ENCODE measurements at regions not wholly inside any gene's neighbourhood (a gene's known extent, or its start where the extent isn't known, plus 50 kb on each side); places are given as distances from the start of the nearest gene placed in this dataset.

DNA sequence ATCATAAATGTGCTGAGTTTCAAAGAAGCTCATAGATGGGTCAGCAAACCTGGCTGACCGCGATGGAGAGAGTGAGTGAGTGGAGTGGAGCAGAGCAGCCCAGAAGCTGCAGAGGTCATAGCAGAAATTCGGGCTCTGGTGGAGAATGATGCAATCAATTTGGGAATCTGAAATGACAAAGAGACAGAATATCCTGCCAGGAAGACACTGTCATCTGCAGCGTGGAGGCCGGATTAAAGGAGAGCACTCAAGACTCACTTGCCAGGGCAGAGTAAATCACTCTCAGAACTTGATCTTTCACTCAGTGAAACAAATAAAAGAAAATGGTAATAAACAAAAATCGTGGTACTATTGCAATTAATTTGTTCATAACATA is 109.6 kb upstream of the RREB1 start:
- H3K9me3 ChIP-seq (ENCODE audit: severe bottlenecking) = no peaks in the 10 kb centered on the region
- H3K36me3 ChIP-seq = no peaks in the 10 kb centered on the region
- no peaks in the 10 kb centered on the region for H3K27me3 ChIP-seq (ENCODE audit: insufficient read depth, low read depth, severe bottlenecking)
- peak overlapping the region; percentile 60 for H3K27ac ChIP-seq
- H3K4me3 ChIP-seq (ENCODE audit: low read depth, low read length) = no peak overlapping the region
- no peak for TF ChIP-seq CTCF (IDR thresholded peaks at IDR 0.05; ENCODE audit: low read depth, low read length)
- peak; percentile 77 for DNase-seq

DNA sequence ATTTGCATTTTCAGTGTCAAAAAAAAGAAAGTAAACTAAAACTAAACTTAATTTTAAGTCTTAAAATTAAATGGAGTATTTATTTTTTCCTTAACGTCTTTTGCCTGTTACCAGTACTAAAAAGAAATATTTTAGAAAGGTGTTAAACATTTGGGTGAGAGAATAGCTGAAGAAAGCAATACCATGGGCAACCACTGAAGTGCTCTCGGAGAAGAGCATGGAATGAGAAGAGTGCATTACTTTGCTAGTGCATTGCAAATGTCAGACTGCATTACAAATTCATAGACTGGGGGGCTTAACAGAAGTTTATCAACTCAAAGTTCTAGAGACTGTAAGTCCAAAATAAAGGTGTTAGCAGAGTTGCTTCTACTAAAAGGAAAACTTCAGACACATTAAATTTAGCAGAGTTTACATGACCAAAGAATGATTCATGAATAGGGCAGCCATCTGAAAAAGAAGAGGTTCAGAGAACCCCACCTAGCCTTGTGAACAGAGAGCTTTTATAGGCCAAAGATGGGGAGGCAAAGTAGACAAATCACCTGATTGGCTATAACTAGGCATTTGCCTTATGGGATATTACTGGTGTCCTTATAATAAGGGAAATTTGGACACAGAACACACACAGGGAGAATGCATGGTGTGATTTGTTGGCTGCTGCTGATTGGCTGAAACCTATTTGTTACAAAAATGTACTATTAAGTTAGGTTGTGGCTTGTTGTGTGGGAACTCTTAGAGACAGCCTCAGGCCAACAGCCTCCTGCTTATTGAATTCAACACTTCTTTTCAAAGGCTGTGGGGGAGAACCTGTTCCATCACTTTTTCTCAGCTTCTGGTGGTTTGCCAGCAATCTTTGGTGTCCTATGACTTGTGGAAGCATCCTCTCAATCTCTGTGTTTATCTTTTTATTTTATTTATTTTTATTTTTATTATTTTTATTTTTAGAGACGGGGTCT is 106.7 kb upstream of the RREB1 start:
- Histone ChIP-seq H3K4me3 (ENCODE audit: low read depth, low read length) (no peak overlapping the region), H3K9me3 (ENCODE audit: severe bottlenecking) (no peaks in the 10 kb centered on the region), H3K27me3 (ENCODE audit: insufficient read depth, low read depth, severe bottlenecking) (no peaks in the 10 kb centered on the region), H3K27ac (no peak overlapping the region), H3K36me3 (no peaks in the 10 kb centered on the region)
- DNase-seq = no peak
- TF ChIP-seq CTCF (IDR thresholded peaks at IDR 0.05; ENCODE audit: low read depth, low read length) = no peak

DNA sequence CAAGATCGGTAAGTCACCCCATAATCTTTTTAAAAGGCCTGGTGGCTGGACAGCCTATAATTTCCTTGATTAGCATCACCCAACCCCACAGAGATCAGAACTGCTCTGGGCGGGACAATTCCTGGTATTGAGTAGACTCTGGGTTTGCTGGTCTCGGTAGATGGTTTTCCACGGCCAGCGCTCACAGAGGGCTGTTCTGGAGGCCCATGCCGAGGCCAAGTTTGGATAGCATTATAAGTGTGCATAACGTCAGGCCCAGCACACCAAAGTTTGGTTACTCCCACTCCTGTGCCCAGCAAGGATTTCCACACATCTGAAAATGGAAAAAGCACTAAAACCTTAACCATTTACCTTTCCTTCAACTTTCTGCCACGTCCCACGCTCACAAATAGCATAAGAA is 104.7 kb upstream of the RREB1 start:
- TF ChIP-seq CTCF (IDR thresholded peaks at IDR 0.05; ENCODE audit: low read depth, low read length) = no peak
- H3K27ac ChIP-seq = no peak overlapping the region
- no peak for DNase-seq
- H3K27me3 ChIP-seq (ENCODE audit: insufficient read depth, low read depth, severe bottlenecking) = no peaks in the 10 kb centered on the region
- no peaks in the 10 kb centered on the region for H3K36me3 ChIP-seq
- H3K9me3 ChIP-seq (ENCODE audit: severe bottlenecking) = no peaks in the 10 kb centered on the region
- no peak overlapping the region for H3K4me3 ChIP-seq (ENCODE audit: low read depth, low read length)

- no peaks in the 10 kb centered on the region for H3K36me3 ChIP-seq
- no peaks in the 10 kb centered on the region for H3K9me3 ChIP-seq (ENCODE audit: severe bottlenecking)
- peak; percentile 73 for DNase-seq
- no peak overlapping the region for H3K4me3 ChIP-seq (ENCODE audit: low read depth, low read length)
- no peak for TF ChIP-seq CTCF (IDR thresholded peaks at IDR 0.05; ENCODE audit: low read depth, low read length)
- H3K27me3 ChIP-seq (ENCODE audit: insufficient read depth, low read depth, severe bottlenecking) = no peaks in the 10 kb centered on the region
- no peak overlapping the region for H3K27ac ChIP-seq
Observed at GRCh38 chr6:7004581-7005297, 103.0 kb upstream of the RREB1 start.

GRCh38 chr6:7006515-7007191 is 101.1 kb upstream of the RREB1 start:
- Histone ChIP-seq H3K36me3 (no peaks in the 10 kb centered on the region), H3K27ac (no peak overlapping the region), H3K27me3 (ENCODE audit: insufficient read depth, low read depth, severe bottlenecking) (no peaks in the 10 kb centered on the region), H3K4me3 (ENCODE audit: low read depth, low read length) (no peak overlapping the region), H3K9me3 (ENCODE audit: severe bottlenecking) (no peaks in the 10 kb centered on the region)
- DNase-seq = no peak
- no peak for TF ChIP-seq CTCF (IDR thresholded peaks at IDR 0.05; ENCODE audit: low read depth, low read length)

Measured in WERI-Rb-1 (cell line).